Keratinocyte (primary cell): ENCODE measurements at regions not wholly inside any gene's neighbourhood (a gene's known extent, or its start where the extent isn't known, plus 50 kb on each side); places are given as distances from the start of the nearest gene placed in this dataset.

ENCODE experiments used
- DNase-seq: peaks from one replicate; pipeline ENCODE4 v3.0.0-alpha.2; 2011; ENCODE audit warnings: low read depth, missing footprints, low spot score
- FAIRE-seq: peaks from 2 replicates; lab custom pipeline; 2011; peaks lifted over from hg19 to GRCh38; lab: Jason Lieb, UNC
- H2AFZ ChIP-seq: 2 replicates; pipeline ENCODE4 v1.6.0; 2012; ENCODE audit warnings: low read length, control low read depth, inconsistent platforms; ENCODE audit not compliant: control insufficient read depth
- H3K27ac ChIP-seq: 2 replicates; pipeline ENCODE4 v1.5.1; 2011; ENCODE audit warnings: low read length; ENCODE audit not compliant: control insufficient read depth, insufficient read depth
- H3K27me3 ChIP-seq: 3 replicates; pipeline ENCODE4 v1.6.0; 2011; ENCODE audit warnings: low read length; ENCODE audit not compliant: control insufficient read depth, insufficient read depth; ENCODE audit errors: extremely low read depth
- H3K36me3 ChIP-seq, 2 experiments: 2 replicates in 1 of 2; 3 replicates in 1 of 2; pipeline ENCODE4 v1.5.1; 2011; ENCODE audit warnings: low read length in 2 of 2, mild to moderate bottlenecking in 1 of 2; ENCODE audit not compliant: control insufficient read depth in 2 of 2, insufficient read depth in 2 of 2; ENCODE audit errors: extremely low read depth in 1 of 2
- H3K4me1 ChIP-seq: 3 replicates; pipeline ENCODE4 v1.5.1; 2011; ENCODE audit warnings: low read length; ENCODE audit not compliant: control insufficient read depth, insufficient read depth; ENCODE audit errors: extremely low read depth
- H3K4me2 ChIP-seq: 3 replicates; pipeline ENCODE4 v1.6.0; 2011; ENCODE audit warnings: low read depth, low read length; ENCODE audit not compliant: control insufficient read depth, insufficient read depth; ENCODE audit errors: extremely low read depth
- H3K4me3 ChIP-seq, 3 experiments: fragments of 200-600 bp in 1 of 3; sonication (generic) in 1 of 3; 2 replicates in 2 of 3; 3 replicates in 1 of 3; pipeline ENCODE4 v1.5.1; 2011 to 2016; ENCODE audit warnings: low read length in 3 of 3, mild to moderate bottlenecking in 3 of 3, control low read depth in 2 of 3, inconsistent platforms in 1 of 3, low read depth in 1 of 3, mixed read lengths in 1 of 3, mixed run types in 1 of 3, moderate library complexity in 1 of 3; ENCODE audit not compliant: control insufficient read depth in 2 of 3, insufficient read depth in 2 of 3; ENCODE audit errors: extremely low read depth in 1 of 3
- H3K79me2 ChIP-seq: 2 replicates; pipeline ENCODE4 v1.6.0; 2012; ENCODE audit warnings: low read length; ENCODE audit not compliant: control insufficient read depth, insufficient read depth
- H3K9ac ChIP-seq: 3 replicates; pipeline ENCODE4 v1.6.0; 2011; ENCODE audit warnings: low read length; ENCODE audit not compliant: control insufficient read depth, insufficient read depth; ENCODE audit errors: extremely low read depth
- H3K9me1 ChIP-seq: 3 replicates; pipeline ENCODE4 v1.6.0; 2011; ENCODE audit warnings: low read length; ENCODE audit not compliant: control insufficient read depth, insufficient read depth; ENCODE audit errors: extremely low read depth
- H3K9me3 ChIP-seq: 2 replicates; pipeline ENCODE4 v1.5.1; 2012; ENCODE audit warnings: low read depth, low read length; ENCODE audit not compliant: control insufficient read depth
- H4K20me1 ChIP-seq: 3 replicates; pipeline ENCODE4 v1.6.0; 2011; ENCODE audit warnings: low read length; ENCODE audit not compliant: control insufficient read depth, insufficient read depth; ENCODE audit errors: extremely low read depth
- CTCF ChIP-seq, 3 experiments: IDR thresholded peaks in 1 of 3; conservative IDR thresholded peaks in 1 of 3; optimal IDR thresholded peaks in 1 of 3; 2 replicates in 2 of 3; 3 replicates in 1 of 3; pipeline versions ENCODE3 to v1.5.1; 2011; ENCODE audit warnings: low read length in 3 of 3, mild to moderate bottlenecking in 3 of 3, moderate library complexity in 2 of 3, control low read depth in 1 of 3, inconsistent platforms in 1 of 3; ENCODE audit not compliant: insufficient read depth in 2 of 3; ENCODE audit errors: extremely low read depth in 1 of 3
- EZH2 ChIP-seq: IDR thresholded peaks from one replicate; pipeline ENCODE4 v1.6.1; 2012; ENCODE audit warnings: inconsistent platforms, mild to moderate bottlenecking, low read length, moderate library complexity
- dilution Hi-C: fragments of 300-500 bp; cut with MboI; formaldehyde crosslinking; loops from one replicate; pipeline ENCODE4 v1.7.0; 2020; ENCODE audit warnings: low sequenced_read_pairs; ENCODE audit not compliant: extremely low pct_ligation_motif_present

- H3K9me1 ChIP-seq: no peaks in the 10 kb centered on the region
- H3K79me2 ChIP-seq: no peaks in the 10 kb centered on the region
- H3K27ac ChIP-seq: no peak overlapping the region
- DNase-seq: no peak
- no peak overlapping the region for H2AFZ ChIP-seq
- H3K9me3 ChIP-seq: no peaks in the 10 kb centered on the region
- H3K4me3 ChIP-seq: no peak overlapping the region
- H3K4me1 ChIP-seq: no peaks in the 10 kb centered on the region
- H3K4me2 ChIP-seq: no peak overlapping the region
- TF ChIP-seq CTCF (optimal IDR thresholded peaks at IDR 0.05 in 1 of 3, IDR thresholded peaks at IDR 0.05 in 1 of 3, conservative IDR thresholded peaks at IDR 0.05 in 1 of 3; ENCODE audit: extremely low read depth in 1 of 3, insufficient read depth in 2 of 3, low read length in 3 of 3) (no peak), EZH2 (no peak)
- no peaks in the 10 kb centered on the region for H3K36me3 ChIP-seq
- no peaks in the 10 kb centered on the region for H4K20me1 ChIP-seq
- no peak for FAIRE-seq
- dilution Hi-C loops: no loop called here
- no peaks in the 10 kb centered on the region for H3K27me3 ChIP-seq
- no peak overlapping the region for H3K9ac ChIP-seq
These were observed 558.4 kb upstream of the IGFBP7 start for GRCh38 chr4:57668621-57669020.

GRCh38 chr4:57665806-57666205 lies 555.6 kb upstream of the IGFBP7 start:
- Histone ChIP-seq H3K9me1 (no peaks in the 10 kb centered on the region), H3K9ac (no peak overlapping the region), H3K4me2 (no peak overlapping the region), H3K36me3 (no peaks in the 10 kb centered on the region), H3K79me2 (no peaks in the 10 kb centered on the region), H3K27me3 (no peaks in the 10 kb centered on the region), H3K4me3 (no peak overlapping the region), H3K4me1 (no peaks in the 10 kb centered on the region), H2AFZ (no peak overlapping the region), H4K20me1 (no peaks in the 10 kb centered on the region), H3K9me3 (no peaks in the 10 kb centered on the region), H3K27ac (no peak overlapping the region)
- TF ChIP-seq CTCF (optimal IDR thresholded peaks at IDR 0.05 in 1 of 3, IDR thresholded peaks at IDR 0.05 in 1 of 3, conservative IDR thresholded peaks at IDR 0.05 in 1 of 3; ENCODE audit: extremely low read depth in 1 of 3, insufficient read depth in 2 of 3, low read length in 3 of 3) (no peak), EZH2 (no peak)
- dilution Hi-C loops: no loop called here
- FAIRE-seq (no peak), DNase-seq (no peak)
